ENCODE measurements at regions not wholly inside any gene's neighbourhood (a gene's known extent, or its start where the extent isn't known, plus 50 kb on each side); places are given as distances from the start of the nearest gene placed in this dataset.

DNA sequence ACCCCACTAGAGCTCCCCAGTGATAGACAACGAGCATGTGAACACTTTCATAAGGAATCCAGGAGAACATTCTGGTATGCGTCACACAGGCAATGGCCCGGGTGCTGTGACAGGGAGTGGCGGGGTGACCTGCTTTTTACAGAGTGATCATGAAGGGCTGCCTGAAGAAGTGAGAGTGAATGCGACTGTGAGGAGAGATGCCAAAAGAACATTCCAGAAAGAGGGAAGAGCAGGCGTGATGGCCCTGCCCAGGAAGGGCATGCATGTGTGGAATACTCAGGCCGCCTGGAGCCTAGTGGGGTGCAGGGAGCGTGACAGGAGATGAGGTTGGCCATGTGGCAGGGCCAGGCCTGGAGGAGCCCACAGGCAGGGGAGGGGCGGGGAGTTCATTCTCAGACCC is 53.8 kb downstream of the FZD10 start:
- DNase-seq (ENCODE audit: low read depth in 2 of 2), result no peak

- no peak for DNase-seq (ENCODE audit: low read depth in 2 of 2)
Observed at GRCh38 chr12:130218682-130219081, 56.4 kb downstream of the FZD10 start.

- DNase-seq (ENCODE audit: low read depth in 2 of 2), result no peak
Observed at GRCh38 chr12:130219929-130220705, 57.9 kb downstream of the FZD10 start.

DNA sequence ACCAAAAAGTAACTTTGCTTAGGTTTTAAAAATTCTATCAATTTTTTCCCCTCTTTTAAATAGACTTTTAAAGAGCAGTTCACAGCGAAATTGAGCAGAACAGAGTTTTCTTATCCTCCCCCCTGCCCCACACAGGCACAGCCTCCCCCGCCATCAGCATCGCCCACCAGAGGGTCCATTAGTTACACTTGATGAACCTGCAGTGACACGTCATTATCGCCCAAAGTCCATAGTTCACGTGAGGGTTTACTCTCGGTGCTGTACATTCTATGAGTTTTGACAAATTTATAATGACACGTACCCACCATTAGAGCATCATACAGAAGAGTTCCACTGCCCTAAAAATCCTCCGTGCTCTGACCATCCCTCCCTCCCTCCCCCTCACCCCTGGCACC is 58.4 kb downstream of the FZD10 start:
- DNase-seq (ENCODE audit: low read depth in 2 of 2), result no peak

GRCh38 chr12:130222519-130223218 is 60.4 kb downstream of the FZD10 start:
- DNase-seq (ENCODE audit: low read depth in 2 of 2), result no peak

- no peak for DNase-seq (ENCODE audit: low read depth in 2 of 2)
Observed at GRCh38 chr12:130223767-130224244, 61.5 kb downstream of the FZD10 start.

GRCh38 chr12:130224613-130225012 is 62.3 kb downstream of the FZD10 start:
- DNase-seq (ENCODE audit: low read depth in 2 of 2), result no peak

- DNase-seq (ENCODE audit: low read depth in 2 of 2), result no peak
Observed at GRCh38 chr12:130225347-130225746, 63.1 kb downstream of the FZD10 start.

GRCh38 chr12:130226126-130226525 is 63.9 kb downstream of the FZD10 start:
- no peak for DNase-seq (ENCODE audit: low read depth in 2 of 2)

GRCh38 chr12:130226771-130227170 is 64.5 kb downstream of the FZD10 start:
- no peak for DNase-seq (ENCODE audit: low read depth in 2 of 2)

GRCh38 chr12:130227641-130228040 is 65.4 kb downstream of the FZD10 start:
- no peak for DNase-seq (ENCODE audit: low read depth in 2 of 2)

- no peak for DNase-seq (ENCODE audit: low read depth in 2 of 2)
Observed at GRCh38 chr12:130236446-130236845, 74.2 kb downstream of the FZD10 start.

DNA sequence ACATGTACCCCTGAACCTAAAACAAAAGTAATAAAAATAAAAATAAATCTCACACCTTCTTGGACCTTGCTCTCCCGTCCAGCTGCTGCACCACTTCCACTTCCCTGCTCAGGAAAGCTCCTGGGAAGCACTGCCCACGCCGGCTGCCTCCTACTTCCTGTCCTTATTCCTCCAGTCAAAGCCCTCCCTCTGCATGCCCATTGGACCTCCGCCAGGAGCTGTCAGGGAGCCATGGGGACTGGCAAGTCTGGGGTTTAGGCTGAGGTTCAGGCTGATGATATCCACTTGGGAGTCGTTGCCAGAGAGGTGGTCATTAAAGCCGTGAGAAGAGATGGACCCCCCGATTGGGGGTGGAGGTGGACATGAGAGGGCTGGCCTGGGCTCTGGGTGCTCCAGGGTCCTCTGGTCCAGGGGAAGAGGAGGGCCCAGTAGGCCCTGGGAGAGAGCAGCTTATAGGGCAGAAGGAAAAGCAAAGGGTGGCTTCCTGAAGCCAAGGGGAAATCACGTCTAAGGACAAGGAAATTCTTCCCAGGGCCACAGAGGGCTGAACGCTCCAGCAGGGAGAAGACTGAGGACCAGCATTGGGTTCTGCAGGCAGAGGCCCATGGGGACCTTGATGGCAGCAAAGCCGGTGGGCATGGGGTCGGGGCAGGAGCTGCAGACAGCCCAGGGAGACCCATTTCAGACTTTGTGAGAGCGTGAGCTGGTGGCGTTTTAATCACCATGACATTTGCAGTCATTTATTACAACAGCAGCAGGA is 78.7 kb downstream of the FZD10 start:
- no peak for DNase-seq (ENCODE audit: low read depth in 2 of 2)

DNA sequence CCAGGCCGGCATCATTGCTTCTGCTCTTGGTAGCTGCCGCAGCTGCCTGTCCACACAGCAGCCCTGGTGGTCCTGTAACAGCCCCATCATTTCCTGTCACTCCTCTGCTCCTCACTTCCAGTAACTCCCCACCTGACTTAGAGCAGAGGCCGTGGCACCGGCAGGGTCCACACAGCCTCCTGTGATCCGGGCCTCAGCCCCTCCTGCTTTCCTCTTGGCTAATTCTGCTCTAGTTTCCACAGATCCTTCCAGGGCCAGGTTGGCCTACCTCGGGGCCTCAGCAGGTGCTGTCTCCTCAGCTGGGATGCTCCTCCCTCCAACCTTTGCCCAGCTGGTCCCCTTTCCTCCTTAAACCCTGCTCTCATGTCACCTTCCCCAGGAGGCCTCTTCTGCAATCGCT is 80.2 kb downstream of the FZD10 start:
- DNase-seq (ENCODE audit: low read depth in 2 of 2), result no peak

- no peak for DNase-seq (ENCODE audit: low read depth in 2 of 2)
Observed at GRCh38 chr12:130245251-130245650, 83.0 kb downstream of the FZD10 start.

DNA sequence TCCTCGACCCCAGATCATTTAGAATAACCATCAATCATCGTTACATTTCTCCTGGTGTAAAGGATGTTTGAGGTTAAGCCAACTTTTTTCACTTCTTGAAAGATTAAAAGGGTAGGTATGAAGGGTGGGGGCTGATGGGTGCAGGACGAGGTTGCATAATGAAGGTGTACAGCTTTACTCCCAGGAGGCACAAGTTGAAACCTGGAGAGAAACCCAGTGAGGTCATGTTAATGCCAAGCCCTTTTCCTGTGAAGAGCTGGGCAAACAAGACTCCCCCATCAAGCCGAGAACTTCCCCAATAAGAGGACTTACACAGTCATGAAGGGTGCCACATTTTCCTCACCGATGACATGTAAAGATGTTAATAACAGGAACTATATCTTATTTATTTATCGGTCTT is 84.3 kb downstream of the FZD10 start:
- DNase-seq (ENCODE audit: low read depth in 2 of 2), result no peak

DNA sequence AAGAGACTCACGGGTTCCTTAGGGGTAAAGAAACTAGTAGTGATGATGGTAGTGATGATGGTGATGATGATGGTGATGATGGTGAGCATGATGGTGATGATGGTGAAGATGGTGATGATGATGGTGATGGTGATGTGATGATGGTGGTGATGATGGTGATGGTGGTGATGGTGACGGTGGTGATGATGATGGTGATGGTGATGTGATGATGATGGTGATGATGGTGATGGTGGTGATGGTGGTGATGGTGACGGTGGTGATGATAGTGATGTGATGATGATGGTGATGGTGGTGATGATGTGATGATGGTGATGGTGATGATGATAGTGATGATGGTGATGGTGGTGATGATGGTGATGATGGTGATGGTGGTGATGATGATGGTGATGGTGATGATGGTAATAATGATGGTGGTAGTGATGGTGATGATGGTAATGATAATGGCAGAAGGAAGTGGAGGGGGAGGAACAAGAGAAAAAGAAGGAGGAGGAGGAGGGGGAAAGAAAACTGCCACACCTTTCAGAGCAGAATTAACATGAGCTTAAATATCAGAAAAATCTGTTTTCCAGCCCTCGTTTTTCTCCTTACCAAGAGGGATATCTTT is 85.5 kb downstream of the FZD10 start:
- DNase-seq (ENCODE audit: low read depth in 2 of 2), result no peak

GRCh38 chr12:130249376-130249775 is 87.1 kb downstream of the FZD10 start:
- no peak for DNase-seq (ENCODE audit: low read depth in 2 of 2)

GRCh38 chr12:130251236-130251780 is 86.4 kb upstream of the PIWIL1 start:
- DNase-seq (ENCODE audit: low read depth in 2 of 2), result no peak

GRCh38 chr12:130253866-130254265 is 83.8 kb upstream of the PIWIL1 start:
- DNase-seq (ENCODE audit: low read depth in 2 of 2), result no peak

- no peak for DNase-seq (ENCODE audit: low read depth in 2 of 2)
Observed at GRCh38 chr12:130254461-130255276, 83.0 kb upstream of the PIWIL1 start.

Data from stimulated activated CD4-positive, alpha-beta T cell treated with anti-CD3 and anti-CD28 coated beads, Interleukin-4, amount 100 ng/mL, for 48 hours (primary cell).